Caco-2 (cell line): ENCODE measurements at regions not wholly inside any gene's neighbourhood (a gene's known extent, or its start where the extent isn't known, plus 50 kb on each side); places are given as distances from the start of the nearest gene placed in this dataset.

Experiments used
- BruUV-seq: library from RNA; stranded (reverse); fragments of 400-500 nt; replicated peaks from 2 replicates; lab custom pipeline; 2021; lab: Mats Ljungman, UMichigan
- CTCF ChIA-PET: fragments of 300-600 bp; sonication (Branson Sonifier 250); formaldehyde crosslinking; loops from one replicate; lab custom pipeline; 2022; ENCODE audit warnings: antibody characterized with exemption; lab: Charles Lee
- POLR2A ChIA-PET: fragments of 300-600 bp; sonication (Branson Sonifier 250); formaldehyde crosslinking; loops from one replicate; lab custom pipeline; 2022; ENCODE audit warnings: antibody characterized with exemption; lab: Charles Lee
- DNase-seq, 2 experiments: peaks; one replicate each; pipeline versions ENCODE4 v3.0.0 to v3.0.0-alpha.2; 2020 to 2022
- H3K27me3 ChIP-seq: replicated peaks from 2 replicates; pipeline ENCODE4 v1.6.0; 2011; ENCODE audit warnings: low read length; ENCODE audit not compliant: control insufficient read depth, insufficient read depth
- H3K36me3 ChIP-seq: 2 replicates; pipeline ENCODE4 v1.5.1; 2011; ENCODE audit warnings: low read length; ENCODE audit not compliant: control insufficient read depth, insufficient read depth
- H3K4me1 ChIP-seq: fragments of 250-450 bp; sonication (Bioruptor Pico); 2 replicates; pipeline ENCODE4 v1.5.1; 2020; ENCODE audit warnings: mild to moderate bottlenecking
- H3K4me3 ChIP-seq: 2 replicates; pipeline ENCODE4 v1.5.1; 2011; ENCODE audit warnings: low read depth, mild to moderate bottlenecking, control low read depth, low read length
- H3K9me3 ChIP-seq: fragments of 250-450 bp; sonication (Bioruptor Pico); 2 replicates; pipeline ENCODE4 v1.5.1; 2020; ENCODE audit warnings: mild to moderate bottlenecking, moderate library complexity
- H3K27ac Mint-ChIP-seq: one replicate; pipeline ENCODE4 v1.8.0; 2022; ENCODE audit warnings: mixed read lengths; ENCODE audit not compliant: unreplicated experiment
- H3K27me3 Mint-ChIP-seq: one replicate; pipeline ENCODE4 v1.8.0; 2022; ENCODE audit warnings: mixed read lengths; ENCODE audit not compliant: insufficient read depth, unreplicated experiment
- H3K36me3 Mint-ChIP-seq: one replicate; pipeline ENCODE4 v1.8.0; 2022; ENCODE audit warnings: mild to moderate bottlenecking, mixed read lengths; ENCODE audit not compliant: insufficient read depth, unreplicated experiment
- H3K4me1 Mint-ChIP-seq: one replicate; pipeline ENCODE4 v1.8.0; 2022; ENCODE audit warnings: low read depth, mixed read lengths; ENCODE audit not compliant: unreplicated experiment
- H3K4me3 Mint-ChIP-seq: one replicate; pipeline ENCODE4 v1.8.0; 2022; ENCODE audit warnings: mild to moderate bottlenecking, moderate library complexity, mixed read lengths; ENCODE audit not compliant: unreplicated experiment
- H3K9me3 Mint-ChIP-seq: one replicate; pipeline ENCODE4 v1.8.0; 2022; ENCODE audit warnings: mixed read lengths; ENCODE audit not compliant: unreplicated experiment
- CTCF ChIP-seq, 2 experiments: fragments of 200-600 bp in 1 of 2; IDR thresholded peaks; 1 replicate in 1 of 2; 2 replicates in 1 of 2; pipeline versions ENCODE4 v1.5.1 to v1.8.0; 2011 to 2022; ENCODE audit warnings: antibody characterized with exemption in 1 of 2, control low read depth in 1 of 2, inconsistent platforms in 1 of 2, low read depth in 1 of 2, low read length in 1 of 2, mild to moderate bottlenecking in 1 of 2, moderate library complexity in 1 of 2; ENCODE audit not compliant: insufficient read depth in 1 of 2, severe bottlenecking in 1 of 2, unreplicated experiment in 1 of 2
- intact Hi-C: fragments of 100-400 bp; cut with micrococcal nuclease; formaldehyde crosslinking; loops from one replicate; pipeline ENCODE4 v1.10.0; 2022; ENCODE audit not compliant: unreplicated experiment

- H3K27ac Mint-ChIP-seq, result no peak overlapping the region
- no peaks in the 10 kb centered on the region for H3K9me3 Mint-ChIP-seq
- intact Hi-C loops, result no loop called here
- peaks cover 13% of the 10 kb centered on the region for H3K27me3 Mint-ChIP-seq
- no peaks in the 10 kb centered on the region for H3K9me3 ChIP-seq
- no peak overlapping the region for H3K4me3 Mint-ChIP-seq
- TF ChIP-seq CTCF (IDR thresholded peaks at IDR 0.05; ENCODE audit: insufficient read depth in 1 of 2, low read depth in 1 of 2, low read length in 1 of 2, severe bottlenecking in 1 of 2, unreplicated experiment in 1 of 2), result no peak
- H3K36me3 ChIP-seq, result no peaks in the 10 kb centered on the region
- CTCF ChIA-PET, result no interaction called here
- H3K4me1 ChIP-seq, result no peaks in the 10 kb centered on the region
- POLR2A ChIA-PET, result no interaction called here
- no TSS peak for BruUV-seq
- H3K4me1 Mint-ChIP-seq, result no peaks in the 10 kb centered on the region
- H3K4me3 ChIP-seq, result no peak overlapping the region
- H3K36me3 Mint-ChIP-seq, result no peaks in the 10 kb centered on the region
- no peaks in the 10 kb centered on the region for H3K27me3 ChIP-seq
- no peak for DNase-seq
These were observed 78.4 kb upstream of the TMEM33 start for GRCh38 chr4:41856797-41857196.

GRCh38 chr4:41853973-41854372 lies 81.3 kb upstream of the TMEM33 start:
- Histone ChIP-seq H3K9me3 (no peaks in the 10 kb centered on the region), H3K27me3 (no peaks in the 10 kb centered on the region), H3K36me3 (no peaks in the 10 kb centered on the region), H3K4me1 (no peaks in the 10 kb centered on the region), H3K4me3 (no peak overlapping the region)
- Mint-ChIP-seq H3K4me3 (no peak overlapping the region), H3K4me1 (no peaks in the 10 kb centered on the region), H3K27me3 (peaks cover 7% of the 10 kb centered on the region), H3K36me3 (no peaks in the 10 kb centered on the region), H3K27ac (no peak overlapping the region), H3K9me3 (no peaks in the 10 kb centered on the region)
- ChIA-PET CTCF (no interaction called here), POLR2A (no interaction called here)
- peak in 1 of 2 experiments; percentile 9 for TF ChIP-seq CTCF (IDR thresholded peaks at IDR 0.05; ENCODE audit: insufficient read depth in 1 of 2, low read depth in 1 of 2, low read length in 1 of 2, severe bottlenecking in 1 of 2, unreplicated experiment in 1 of 2)
- DNase-seq, result no peak
- no TSS peak for BruUV-seq
- intact Hi-C loops, result loop anchor here (2.0 kb wide), 1 partner anchor 29 kb away; no protein-coding TSS in a partner anchor

- CTCF ChIA-PET, result no interaction called here
- Mint-ChIP-seq H3K27me3 (peaks cover 5% of the 10 kb centered on the region), H3K4me1 (no peaks in the 10 kb centered on the region), H3K9me3 (no peaks in the 10 kb centered on the region), H3K4me3 (no peak overlapping the region), H3K27ac (no peak overlapping the region), H3K36me3 (no peaks in the 10 kb centered on the region)
- Histone ChIP-seq H3K4me1 (no peaks in the 10 kb centered on the region), H3K4me3 (no peak overlapping the region), H3K9me3 (no peaks in the 10 kb centered on the region), H3K27me3 (no peaks in the 10 kb centered on the region), H3K36me3 (no peaks in the 10 kb centered on the region)
- no peak for DNase-seq
- TF ChIP-seq CTCF (IDR thresholded peaks at IDR 0.05; ENCODE audit: insufficient read depth in 1 of 2, low read depth in 1 of 2, low read length in 1 of 2, severe bottlenecking in 1 of 2, unreplicated experiment in 1 of 2), result no peak
- intact Hi-C loops, result no loop called here
- BruUV-seq, result no TSS peak
- POLR2A ChIA-PET, result no interaction called here
These were observed 83.0 kb upstream of the TMEM33 start for GRCh38 chr4:41852229-41852628.
